T-helper 1 cell (primary cell): ENCODE measurements at regions not wholly inside any gene's neighbourhood (a gene's known extent, or its start where the extent isn't known, plus 50 kb on each side); places are given as distances from the start of the nearest gene placed in this dataset.

Experiments used
- DNase-seq, 5 donors: peaks; one replicate each; pipeline ENCODE4 v3.0.0-alpha.2; 2012 to 2020

- DNase-seq, result no peak
Observed at GRCh38 chr2:65485839-65486238, 53.4 kb upstream of the SPRED2 start.

- DNase-seq, result no peak
Observed at GRCh38 chr2:65483763-65484162, 51.4 kb upstream of the SPRED2 start.

DNA sequence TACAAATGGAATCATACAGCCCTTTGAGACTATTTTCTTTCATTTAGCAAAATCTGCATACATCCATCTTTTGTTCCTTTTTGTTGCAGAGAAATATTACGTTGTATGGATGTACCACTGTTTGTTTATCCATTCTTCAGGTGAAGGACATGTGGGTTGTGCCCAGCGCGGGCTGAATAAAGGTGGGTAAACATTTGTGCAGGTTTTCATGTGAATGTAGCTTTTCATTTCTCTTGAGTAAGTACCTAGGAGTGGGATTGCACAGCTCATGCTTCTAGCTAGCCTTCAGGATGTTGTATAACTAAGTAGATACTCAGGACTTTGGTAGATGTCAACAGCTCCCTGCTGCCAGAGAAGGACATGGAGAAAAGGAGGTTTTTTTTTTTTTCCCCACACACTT is 50.6 kb upstream of the SPRED2 start:
- no peak for DNase-seq
